HepG2 (cell line): ENCODE measurements at regions not wholly inside any gene's neighbourhood (a gene's known extent, or its start where the extent isn't known, plus 50 kb on each side); places are given as distances from the start of the nearest gene placed in this dataset.

Experiments
- ARID3A ChIP-seq: IDR thresholded peaks from 2 replicates; pipeline ENCODE4 v1.6.1; 2012; ENCODE audit warnings: low read depth, low read length, improper control_type of control experiment
- CREB1 ChIP-seq, 2 experiments: fragments of 450-650 bp in 1 of 2; IDR thresholded peaks; 2 replicates each; pipeline ENCODE4 v1.6.1; 2016 to 2017; ENCODE audit warnings: control low read depth in 1 of 2, mild to moderate bottlenecking in 1 of 2, missing compliant biosample characterization in 1 of 2, missing genetic modification characterization in 1 of 2
- DZIP1 ChIP-seq: sonication (generic); formaldehyde crosslinking; IDR thresholded peaks from 2 replicates; pipeline ENCODE4 v1.5.0; 2020; ENCODE audit warnings: mild to moderate bottlenecking, missing genetic modification reagents
- HMG20B ChIP-seq: conservative IDR thresholded peaks from 2 replicates; pipeline ENCODE4 v1.6.1; 2016; ENCODE audit warnings: missing genetic modification reagents, missing compliant biosample characterization
- THAP9 ChIP-seq: sonication (generic); formaldehyde crosslinking; IDR thresholded peaks from 2 replicates; pipeline ENCODE4; 2020; ENCODE audit warnings: missing genetic modification reagents, mild to moderate bottlenecking, borderline replicate concordance

GRCh38 chr6:98678481-98678880, 155.9 kb upstream of the POU3F2 start (continued):
- no peak for TF ChIP-seq THAP9 (CRISPR knock-in tag)
- TF ChIP-seq ARID3A, result no peak
- TF ChIP-seq DZIP1, result no peak
- TF ChIP-seq HMG20B (CRISPR knock-in tag), result no peak
- TF ChIP-seq CREB1 (IDR thresholded peaks at IDR 0.05), result no peak
- no peak for TF ChIP-seq CREB1 (CRISPR knock-in tag; IDR thresholded peaks at IDR 0.05)
